ENCODE measurements at regions not wholly inside any gene's neighbourhood (a gene's known extent, or its start where the extent isn't known, plus 50 kb on each side); places are given as distances from the start of the nearest gene placed in this dataset.

GRCh38 chr2:198254536-198255090 lies 450.2 kb downstream of the PLCL1 start:
- ChIA-PET CTCF (no interaction called here), POLR2A (no interaction called here)
- H3K27me3 Mint-ChIP-seq = peaks cover 12% of the 10 kb centered on the region
- no peaks in the 10 kb centered on the region for H3K4me1 Mint-ChIP-seq (ENCODE audit: low read depth)
- no peaks in the 10 kb centered on the region for H3K36me3 Mint-ChIP-seq
- no peaks in the 10 kb centered on the region for H3K9me3 Mint-ChIP-seq
- no peak overlapping the region for H3K4me3 Mint-ChIP-seq
- intact Hi-C loops (cut with micrococcal nuclease) = no loop called here
- no peak overlapping the region for H3K27ac Mint-ChIP-seq
- no peak for DNase-seq

- intact Hi-C loops (cut with micrococcal nuclease) = no loop called here
- H3K27me3 Mint-ChIP-seq = peaks cover 12% of the 10 kb centered on the region
- no peaks in the 10 kb centered on the region for H3K4me1 Mint-ChIP-seq (ENCODE audit: low read depth)
- no peak overlapping the region for H3K4me3 Mint-ChIP-seq
- H3K9me3 Mint-ChIP-seq = no peaks in the 10 kb centered on the region
- H3K36me3 Mint-ChIP-seq = no peaks in the 10 kb centered on the region
- no peak for DNase-seq
- H3K27ac Mint-ChIP-seq = no peak overlapping the region
- POLR2A ChIA-PET = no interaction called here
- CTCF ChIA-PET = no interaction called here
These were observed 449.6 kb downstream of the PLCL1 start for GRCh38 chr2:198253995-198254394.

GRCh38 chr2:198252472-198252871 lies 448.1 kb downstream of the PLCL1 start:
- H3K9me3 Mint-ChIP-seq = no peaks in the 10 kb centered on the region
- H3K27ac Mint-ChIP-seq = no peak overlapping the region
- H3K4me3 Mint-ChIP-seq = no peak overlapping the region
- intact Hi-C loops (cut with micrococcal nuclease) = no loop called here
- ChIA-PET POLR2A (no interaction called here), CTCF (no interaction called here)
- H3K4me1 Mint-ChIP-seq (ENCODE audit: low read depth) = no peaks in the 10 kb centered on the region
- H3K27me3 Mint-ChIP-seq = peaks cover 15% of the 10 kb centered on the region
- H3K36me3 Mint-ChIP-seq = no peaks in the 10 kb centered on the region
- DNase-seq = no peak

- Mint-ChIP-seq H3K4me3 (no peak overlapping the region), H3K4me1 (ENCODE audit: low read depth) (no peaks in the 10 kb centered on the region), H3K27ac (no peak overlapping the region), H3K36me3 (no peaks in the 10 kb centered on the region), H3K27me3 (peaks cover 4% of the 10 kb centered on the region), H3K9me3 (no peaks in the 10 kb centered on the region)
- no peak for DNase-seq
- POLR2A ChIA-PET = no interaction called here
- CTCF ChIA-PET = no interaction called here
- intact Hi-C loops (cut with micrococcal nuclease) = no loop called here
These were observed 437.7 kb downstream of the PLCL1 start for GRCh38 chr2:198242093-198242492.

GRCh38 chr2:198238429-198238828 lies 434.0 kb downstream of the PLCL1 start:
- DNase-seq = no peak
- Mint-ChIP-seq H3K27me3 (peaks cover 7% of the 10 kb centered on the region), H3K27ac (no peak overlapping the region), H3K4me3 (no peak overlapping the region), H3K4me1 (ENCODE audit: low read depth) (no peaks in the 10 kb centered on the region), H3K9me3 (no peaks in the 10 kb centered on the region), H3K36me3 (no peaks in the 10 kb centered on the region)
- CTCF ChIA-PET = no interaction called here
- POLR2A ChIA-PET = no interaction called here
- intact Hi-C loops (cut with micrococcal nuclease) = no loop called here

GRCh38 chr2:198236338-198236737 lies 431.9 kb downstream of the PLCL1 start:
- intact Hi-C loops (cut with micrococcal nuclease) = no loop called here
- Mint-ChIP-seq H3K4me3 (no peak overlapping the region), H3K27me3 (peaks cover 10% of the 10 kb centered on the region), H3K9me3 (no peaks in the 10 kb centered on the region), H3K27ac (no peak overlapping the region), H3K4me1 (ENCODE audit: low read depth) (no peaks in the 10 kb centered on the region), H3K36me3 (no peaks in the 10 kb centered on the region)
- ChIA-PET CTCF (no interaction called here), POLR2A (no interaction called here)
- no peak for DNase-seq

- ChIA-PET POLR2A (no interaction called here), CTCF (interaction anchor here (1.1 kb wide), 1 partner anchor 21 kb away, joined by 3 read pairs; no protein-coding TSS in a partner anchor)
- Mint-ChIP-seq H3K27me3 (peaks cover 11% of the 10 kb centered on the region), H3K4me3 (no peak overlapping the region), H3K4me1 (ENCODE audit: low read depth) (no peaks in the 10 kb centered on the region), H3K9me3 (no peaks in the 10 kb centered on the region), H3K27ac (no peak overlapping the region), H3K36me3 (no peaks in the 10 kb centered on the region)
- intact Hi-C loops (cut with micrococcal nuclease) = no loop called here
- no peak for DNase-seq
These were observed 427.9 kb downstream of the PLCL1 start for GRCh38 chr2:198232281-198232680.

GRCh38 chr2:198231562-198231961 lies 427.2 kb downstream of the PLCL1 start:
- CTCF ChIA-PET = no interaction called here
- no peak for DNase-seq
- no peak overlapping the region for H3K4me3 Mint-ChIP-seq
- H3K27me3 Mint-ChIP-seq = peaks cover 11% of the 10 kb centered on the region
- H3K9me3 Mint-ChIP-seq = no peaks in the 10 kb centered on the region
- POLR2A ChIA-PET = no interaction called here
- intact Hi-C loops (cut with micrococcal nuclease) = no loop called here
- H3K36me3 Mint-ChIP-seq = no peaks in the 10 kb centered on the region
- no peaks in the 10 kb centered on the region for H3K4me1 Mint-ChIP-seq (ENCODE audit: low read depth)
- H3K27ac Mint-ChIP-seq = no peak overlapping the region

- H3K4me1 Mint-ChIP-seq (ENCODE audit: low read depth) = no peaks in the 10 kb centered on the region
- ChIA-PET CTCF (no interaction called here), POLR2A (no interaction called here)
- DNase-seq = no peak
- no peaks in the 10 kb centered on the region for H3K9me3 Mint-ChIP-seq
- no peak overlapping the region for H3K4me3 Mint-ChIP-seq
- intact Hi-C loops (cut with micrococcal nuclease) = no loop called here
- H3K36me3 Mint-ChIP-seq = no peaks in the 10 kb centered on the region
- no peaks in the 10 kb centered on the region for H3K27me3 Mint-ChIP-seq
- no peak overlapping the region for H3K27ac Mint-ChIP-seq
These were observed 416.6 kb downstream of the PLCL1 start for GRCh38 chr2:198220763-198221610.

GRCh38 chr2:198219292-198219691 lies 414.9 kb downstream of the PLCL1 start:
- no peak overlapping the region for H3K27ac Mint-ChIP-seq
- ChIA-PET CTCF (no interaction called here), POLR2A (no interaction called here)
- H3K4me1 Mint-ChIP-seq (ENCODE audit: low read depth) = no peaks in the 10 kb centered on the region
- no peaks in the 10 kb centered on the region for H3K27me3 Mint-ChIP-seq
- H3K36me3 Mint-ChIP-seq = no peaks in the 10 kb centered on the region
- intact Hi-C loops (cut with micrococcal nuclease) = no loop called here
- no peak overlapping the region for H3K4me3 Mint-ChIP-seq
- no peaks in the 10 kb centered on the region for H3K9me3 Mint-ChIP-seq
- no peak for DNase-seq

- no peak for DNase-seq
- Mint-ChIP-seq H3K4me1 (ENCODE audit: low read depth) (no peaks in the 10 kb centered on the region), H3K27me3 (no peaks in the 10 kb centered on the region), H3K36me3 (no peaks in the 10 kb centered on the region), H3K9me3 (no peaks in the 10 kb centered on the region), H3K4me3 (no peak overlapping the region), H3K27ac (no peak overlapping the region)
- intact Hi-C loops (cut with micrococcal nuclease) = no loop called here
- ChIA-PET POLR2A (no interaction called here), CTCF (no interaction called here)
These were observed 409.8 kb downstream of the PLCL1 start for GRCh38 chr2:198214114-198214596.

GRCh38 chr2:198213253-198213652 lies 408.9 kb downstream of the PLCL1 start:
- POLR2A ChIA-PET = no interaction called here
- Mint-ChIP-seq H3K9me3 (no peaks in the 10 kb centered on the region), H3K4me3 (no peak overlapping the region), H3K27me3 (no peaks in the 10 kb centered on the region), H3K36me3 (no peaks in the 10 kb centered on the region), H3K27ac (no peak overlapping the region), H3K4me1 (ENCODE audit: low read depth) (no peaks in the 10 kb centered on the region)
- intact Hi-C loops (cut with micrococcal nuclease) = no loop called here
- DNase-seq = no peak
- CTCF ChIA-PET = interaction anchor here (0.9 kb wide), 1 partner anchor 74 kb away, joined by 3 read pairs; no protein-coding TSS in a partner anchor

GRCh38 chr2:198211706-198212105 lies 407.3 kb downstream of the PLCL1 start:
- no peak overlapping the region for H3K4me3 Mint-ChIP-seq
- ChIA-PET POLR2A (no interaction called here), CTCF (no interaction called here)
- no peaks in the 10 kb centered on the region for H3K4me1 Mint-ChIP-seq (ENCODE audit: low read depth)
- no peak overlapping the region for H3K27ac Mint-ChIP-seq
- H3K36me3 Mint-ChIP-seq = no peaks in the 10 kb centered on the region
- no peaks in the 10 kb centered on the region for H3K27me3 Mint-ChIP-seq
- DNase-seq = no peak
- intact Hi-C loops (cut with micrococcal nuclease) = no loop called here
- H3K9me3 Mint-ChIP-seq = no peaks in the 10 kb centered on the region
